GM18519 (cell line): ENCODE measurements at regions not wholly inside any gene's neighbourhood (a gene's known extent, or its start where the extent isn't known, plus 50 kb on each side); places are given as distances from the start of the nearest gene placed in this dataset.

ENCODE experiments used
- ATAC-seq: cut with Tn5 transposase; IDR thresholded peaks from one replicate; pipeline ENCODE4 v1.9.1; 2021; ENCODE audit warnings: mild to moderate bottlenecking, moderate library complexity; ENCODE audit not compliant: unreplicated experiment, low FRiP score

- no peak for ATAC-seq
These were observed 71.1 kb downstream of the EPHB3 start for GRCh38 chr3:184632551-184633236.
